Inflammatory macrophage (primary cell): ENCODE measurements at regions not wholly inside any gene's neighbourhood (a gene's known extent, or its start where the extent isn't known, plus 50 kb on each side); places are given as distances from the start of the nearest gene placed in this dataset.
"Not testable (repeated sequence)": the region's sequence is repeated elsewhere in the genome, so short reads cannot be mapped to it uniquely, and the experiment has no call there.

ENCODE experiments used
- DNase-seq, 2 donors: peaks; one replicate each; pipeline ENCODE4 v3.0.0-alpha.2; 2020 to 2022

- DNase-seq, result no peak
Measured at GRCh38 chr12:34397591-34398365, 375.5 kb downstream of the ALG10 start.

- no peak for DNase-seq
Measured at GRCh38 chr12:34398366-34398705, 376.0 kb downstream of the ALG10 start.

- no peak for DNase-seq
Measured at GRCh38 chr12:34398706-34399630, 376.7 kb downstream of the ALG10 start.

GRCh38 chr12:34399631-34400410, 377.5 kb downstream of the ALG10 start:
- DNase-seq, result no peak

- DNase-seq, result no peak
Measured at GRCh38 chr12:34400411-34400881, 378.1 kb downstream of the ALG10 start.

GRCh38 chr12:34400986-34401658, 378.8 kb downstream of the ALG10 start:
- no peak for DNase-seq

- no peak for DNase-seq
Measured at GRCh38 chr12:34401659-34402227, 379.4 kb downstream of the ALG10 start.

GRCh38 chr12:34402228-34402898, 380.1 kb downstream of the ALG10 start:
- DNase-seq, result no peak

- no peak for DNase-seq
Measured at GRCh38 chr12:34402899-34403705, 380.8 kb downstream of the ALG10 start.

GRCh38 chr12:34403706-34404376, 381.5 kb downstream of the ALG10 start:
- no peak for DNase-seq

GRCh38 chr12:34404377-34405285, 382.3 kb downstream of the ALG10 start:
- no peak for DNase-seq

GRCh38 chr12:34405286-34406227, 383.3 kb downstream of the ALG10 start:
- no peak for DNase-seq

GRCh38 chr12:34406228-34406995, 384.1 kb downstream of the ALG10 start:
- no peak for DNase-seq

GRCh38 chr12:34406996-34407300, 384.7 kb downstream of the ALG10 start:
- DNase-seq, result no peak

- DNase-seq, result no peak
Measured at GRCh38 chr12:34407813-34408212, 385.5 kb downstream of the ALG10 start.

GRCh38 chr12:34431509-34431908, 409.2 kb downstream of the ALG10 start:
- not testable (repeated sequence) for DNase-seq
